Liver (tissue), 8 donors: ENCODE measurements at regions not wholly inside any gene's neighbourhood (a gene's known extent, or its start where the extent isn't known, plus 50 kb on each side); places are given as distances from the start of the nearest gene placed in this dataset.

ENCODE experiments used
- DNase-seq: peaks from one replicate; pipeline ENCODE4 v3.0.0-alpha.2; 2017; ENCODE audit warnings: low spot score
- H3K27ac ChIP-seq, 2 donors: one replicate each; pipeline ENCODE4 v1.7.0; 2013; ENCODE audit warnings: inconsistent platforms in 2 of 2, low read length in 2 of 2, control low read depth in 1 of 2, low read depth in 1 of 2, mild to moderate bottlenecking in 1 of 2
- H3K27me3 ChIP-seq, 4 donors: one replicate each; pipeline versions ENCODE4 v1.6.1 to v1.7.0; 2013; ENCODE audit warnings: low read length in 3 of 4, inconsistent platforms in 1 of 4, mild to moderate bottlenecking in 1 of 4, moderate library complexity in 1 of 4; ENCODE audit not compliant: control insufficient read depth in 4 of 4, insufficient read depth in 4 of 4
- H3K36me3 ChIP-seq, 4 donors: one replicate each; pipeline versions ENCODE4 v1.6.1 to v1.7.0; 2013; ENCODE audit warnings: low read length in 3 of 4, mild to moderate bottlenecking in 3 of 4, low read depth in 1 of 4, moderate library complexity in 1 of 4; ENCODE audit not compliant: control insufficient read depth in 4 of 4, insufficient read depth in 3 of 4
- H3K4me1 ChIP-seq, 4 donors: one replicate each; pipeline versions ENCODE4 v1.6.1 to v1.7.0; 2013; ENCODE audit warnings: low read length in 3 of 4, mild to moderate bottlenecking in 3 of 4, moderate library complexity in 1 of 4; ENCODE audit not compliant: control insufficient read depth in 4 of 4, insufficient read depth in 4 of 4
- H3K4me3 ChIP-seq, 3 donors: one replicate each; pipeline versions ENCODE4 v1.6.1 to v1.7.0; 2013; ENCODE audit warnings: low read length in 3 of 3, control low read depth in 1 of 3, low read depth in 1 of 3, mild to moderate bottlenecking in 1 of 3
- H3K9ac ChIP-seq, 2 donors: one replicate each; pipeline ENCODE4 v1.7.0; 2013; ENCODE audit warnings: low read length in 2 of 2, mild to moderate bottlenecking in 2 of 2, moderate library complexity in 2 of 2, control low read depth in 1 of 2, low read depth in 1 of 2
- H3K9me3 ChIP-seq, 4 donors: one replicate each; pipeline versions ENCODE4 v1.6.1 to v1.7.0; 2013; ENCODE audit warnings: low read length in 3 of 4; ENCODE audit not compliant: control insufficient read depth in 4 of 4
- ATF3 ChIP-seq: IDR thresholded peaks from 2 replicates; pipeline ENCODE4 v1.6.1; 2016; ENCODE audit warnings: antibody characterized with exemption
- CTCF ChIP-seq: fragments of 150-350 bp; IDR thresholded peaks from 2 replicates; pipeline ENCODE4 v1.5.1; 2017; ENCODE audit warnings: improper control_type of control experiment, low read depth, low read length; ENCODE audit not compliant: missing input control
- EGR1 ChIP-seq, 2 donors: IDR thresholded peaks; 2 replicates each; pipeline ENCODE4 v1.6.1; 2016 to 2018; ENCODE audit warnings: antibody characterized with exemption in 2 of 2, low read depth in 2 of 2
- FOXA1 ChIP-seq: IDR thresholded peaks from 2 replicates; pipeline ENCODE4 v1.6.1; 2016; ENCODE audit warnings: antibody characterized with exemption
- FOXA2 ChIP-seq: IDR thresholded peaks from 2 replicates; pipeline ENCODE4 v1.6.1; 2016; ENCODE audit warnings: antibody characterized with exemption
- GABPA ChIP-seq, 2 donors: IDR thresholded peaks in 1 of 2; conservative IDR thresholded peaks in 1 of 2; 2 replicates each; pipeline ENCODE4 v1.6.1; 2016; ENCODE audit warnings: antibody characterized with exemption in 2 of 2, mild to moderate bottlenecking in 1 of 2, moderate library complexity in 1 of 2
- HNF4A ChIP-seq, 2 donors: conservative IDR thresholded peaks; 2 replicates each; pipeline ENCODE4 v1.6.1; 2016; ENCODE audit warnings: antibody characterized with exemption in 2 of 2, mild to moderate bottlenecking in 2 of 2
- HNF4G ChIP-seq: IDR thresholded peaks from 2 replicates; pipeline ENCODE4 v1.6.1; 2016; ENCODE audit warnings: antibody characterized with exemption
- JUND ChIP-seq, 2 donors: IDR thresholded peaks; 2 replicates each; pipeline ENCODE4 v1.6.1; 2016; ENCODE audit warnings: antibody characterized with exemption in 2 of 2
- MAX ChIP-seq: IDR thresholded peaks from 2 replicates; pipeline ENCODE4 v1.6.1; 2016; ENCODE audit warnings: antibody characterized with exemption
- NR2F2 ChIP-seq: IDR thresholded peaks from 2 replicates; pipeline ENCODE4 v1.6.1; 2016; ENCODE audit warnings: antibody characterized with exemption
- RAD21 ChIP-seq, 2 donors: IDR thresholded peaks; 2 replicates each; pipeline ENCODE4 v1.6.1; 2016; ENCODE audit warnings: antibody characterized with exemption in 2 of 2, mild to moderate bottlenecking in 2 of 2
- REST ChIP-seq: IDR thresholded peaks from 2 replicates; pipeline ENCODE4 v1.6.1; 2016; ENCODE audit warnings: antibody characterized with exemption, mild to moderate bottlenecking
- RXRA ChIP-seq, 2 donors: IDR thresholded peaks; 2 replicates each; pipeline ENCODE4 v1.6.1; 2017 to 2018; ENCODE audit warnings: antibody characterized with exemption in 2 of 2, mild to moderate bottlenecking in 1 of 2
- SP1 ChIP-seq: IDR thresholded peaks from 2 replicates; pipeline ENCODE4 v1.6.1; 2018; ENCODE audit warnings: antibody characterized with exemption, mild to moderate bottlenecking
- YY1 ChIP-seq: IDR thresholded peaks from 2 replicates; pipeline ENCODE4 v1.6.1; 2016; ENCODE audit warnings: antibody characterized with exemption, mild to moderate bottlenecking
- ZBTB33 ChIP-seq: IDR thresholded peaks from 2 replicates; pipeline ENCODE4 v1.6.1; 2016; ENCODE audit warnings: antibody characterized with exemption
- WGBS: extraction: QIAGEN DNeasy Blood & Tissue Kit; methylation state at CpG from one replicate; pipeline ENCODE4 v1.1.7; 2013; 5-methylcytosine and 5-hydroxymethylcytosine counted together
- donor health status: healthy.
- donor health status: healthy.
- donor health status: healthy.
- donor health status: healthy.
- donor health status: healthy.

GRCh38 chr22:45101515-45102227 is 62.1 kb upstream of the NUP50 start:
- Histone ChIP-seq H3K9ac (no peak overlapping the region), H3K4me1 (no peaks in the 10 kb centered on the region), H3K9me3 (no peaks in the 10 kb centered on the region), H3K27ac (no peak overlapping the region), H3K36me3 (no peaks in the 10 kb centered on the region), H3K4me3 (no peak overlapping the region), H3K27me3 (no peaks in the 10 kb centered on the region)
- TF ChIP-seq JUND (IDR thresholded peaks at IDR 0.05) (no peak), REST (no peak), YY1 (no peak), CTCF (peak; percentile 34), RAD21 (IDR thresholded peaks at IDR 0.05) (peak; percentile 55 to 87), ZBTB33 (no peak), HNF4A (conservative IDR thresholded peaks at IDR 0.05) (no peak), SP1 (no peak)
- peak; percentile 43 for DNase-seq
- WGBS: 54% methylated on average over 18 of the region's 18 CpGs

GRCh38 chr22:45102896-45103420 is 60.8 kb upstream of the NUP50 start:
- Histone ChIP-seq H3K27me3 (no peaks in the 10 kb centered on the region), H3K36me3 (no peaks in the 10 kb centered on the region), H3K9ac (no peak overlapping the region), H3K9me3 (no peaks in the 10 kb centered on the region), H3K4me3 (no peak overlapping the region), H3K27ac (no peak overlapping the region), H3K4me1 (no peaks in the 10 kb centered on the region)
- 64% methylated on average over 6 of the region's 6 CpGs for WGBS
- no peak for DNase-seq
- no peak for TF ChIP-seq NR2F2
- no peak for TF ChIP-seq CTCF
- no peak for TF ChIP-seq RAD21 (IDR thresholded peaks at IDR 0.05)
- no peak for TF ChIP-seq JUND (IDR thresholded peaks at IDR 0.05)
- no peak for TF ChIP-seq RXRA (IDR thresholded peaks at IDR 0.05)
- no peak for TF ChIP-seq GABPA (IDR thresholded peaks at IDR 0.05 in 1 of 2, conservative IDR thresholded peaks at IDR 0.05 in 1 of 2)
- no peak for TF ChIP-seq ATF3
- no peak for TF ChIP-seq FOXA2
- no peak for TF ChIP-seq SP1
- TF ChIP-seq REST: no peak
- TF ChIP-seq MAX: no peak
- no peak for TF ChIP-seq HNF4G
- no peak for TF ChIP-seq EGR1 (IDR thresholded peaks at IDR 0.05; ENCODE audit: low read depth in 2 of 2)
- TF ChIP-seq FOXA1: no peak
